ENCODE measurements at regions not wholly inside any gene's neighbourhood (a gene's known extent, or its start where the extent isn't known, plus 50 kb on each side); places are given as distances from the start of the nearest gene placed in this dataset.
"Not testable (repeated sequence)": the region's sequence is repeated elsewhere in the genome, so short reads cannot be mapped to it uniquely, and the experiment has no call there.

GRCh38 chr9:102206432-102206831 lies 468.0 kb upstream of the GRIN3A start:
- H3K27ac Mint-ChIP-seq: no peak overlapping the region
- no peaks in the 10 kb centered on the region for H3K27me3 Mint-ChIP-seq
- CTCF ChIA-PET: no interaction called here
- no peak for DNase-seq
- no peaks in the 10 kb centered on the region for H3K4me1 Mint-ChIP-seq
- H3K36me3 Mint-ChIP-seq (ENCODE audit: low read depth): no peaks in the 10 kb centered on the region
- no peak overlapping the region for H3K4me3 Mint-ChIP-seq
- POLR2A ChIA-PET: no interaction called here
- intact Hi-C loops (cut with DNase I, micrococcal nuclease): no loop called here
- H3K9me3 Mint-ChIP-seq (ENCODE audit: low read depth): peaks cover 9% of the 10 kb centered on the region
- ATAC-seq: no peak

- H3K4me3 Mint-ChIP-seq: no peak overlapping the region
- no peak overlapping the region for H3K27ac Mint-ChIP-seq
- H3K27me3 Mint-ChIP-seq: no peaks in the 10 kb centered on the region
- ChIA-PET CTCF (no interaction called here), POLR2A (no interaction called here)
- no peak for DNase-seq
- no peak for ATAC-seq
- intact Hi-C loops (cut with DNase I, micrococcal nuclease): no loop called here
- H3K4me1 Mint-ChIP-seq: no peaks in the 10 kb centered on the region
- H3K36me3 Mint-ChIP-seq (ENCODE audit: low read depth): no peaks in the 10 kb centered on the region
- H3K9me3 Mint-ChIP-seq (ENCODE audit: low read depth): peaks cover 9% of the 10 kb centered on the region
Measured at GRCh38 chr9:102205251-102205650, 466.8 kb upstream of the GRIN3A start.

DNA sequence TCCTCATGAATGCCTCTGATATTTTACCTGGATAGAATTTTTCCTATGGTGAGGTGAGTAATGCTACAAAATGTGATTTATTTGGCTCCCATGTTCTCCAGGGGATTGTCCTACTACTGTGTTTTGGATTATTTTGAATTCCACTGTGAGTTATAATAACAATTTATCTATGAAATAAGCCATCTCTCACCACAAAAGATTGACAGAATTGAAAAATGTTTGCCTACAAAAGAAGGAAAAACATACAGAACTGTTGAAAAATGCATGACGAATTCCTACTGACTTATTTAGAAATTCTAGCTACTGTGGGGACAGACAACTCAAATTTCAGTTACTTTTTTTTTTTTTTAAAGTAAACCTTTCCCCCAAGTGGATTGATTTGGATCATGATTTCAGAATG lies 463.7 kb upstream of the GRIN3A start:
- Mint-ChIP-seq H3K27ac (no peak overlapping the region), H3K4me1 (no peaks in the 10 kb centered on the region), H3K36me3 (ENCODE audit: low read depth) (no peaks in the 10 kb centered on the region), H3K27me3 (no peaks in the 10 kb centered on the region), H3K9me3 (ENCODE audit: low read depth) (peaks cover 13% of the 10 kb centered on the region), H3K4me3 (no peak overlapping the region)
- intact Hi-C loops (cut with DNase I, micrococcal nuclease): no loop called here
- CTCF ChIA-PET: interaction anchor here (0.5 kb wide), 1 partner anchor 48 kb away, joined by 3 read pairs; no protein-coding TSS in a partner anchor
- DNase-seq (no peak), ATAC-seq (no peak)
- POLR2A ChIA-PET: no interaction called here

DNA sequence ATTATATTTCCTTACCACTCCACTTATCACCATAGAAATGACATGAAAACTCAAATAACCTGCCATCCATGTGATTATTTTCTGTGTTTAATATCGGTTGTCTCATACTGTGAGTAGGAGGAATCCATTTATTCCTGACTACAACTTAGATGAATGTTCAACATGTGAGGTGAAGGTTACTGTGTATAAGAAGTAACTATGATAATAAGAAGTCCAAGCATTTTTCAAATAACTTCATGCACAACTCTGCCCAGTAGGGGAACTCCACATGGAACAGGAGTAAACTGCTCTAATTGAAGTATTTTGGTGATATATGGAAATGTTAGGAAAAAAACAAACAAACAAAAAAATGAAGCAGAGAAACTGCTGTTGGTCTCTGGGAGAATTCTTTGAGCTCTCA lies 447.5 kb upstream of the GRIN3A start:
- Mint-ChIP-seq H3K9me3 (ENCODE audit: low read depth) (peaks cover 3% of the 10 kb centered on the region), H3K27ac (no peak overlapping the region), H3K36me3 (ENCODE audit: low read depth) (no peaks in the 10 kb centered on the region), H3K4me1 (no peaks in the 10 kb centered on the region), H3K4me3 (no peak overlapping the region), H3K27me3 (no peaks in the 10 kb centered on the region)
- ATAC-seq (no peak), DNase-seq (no peak)
- ChIA-PET POLR2A (no interaction called here), CTCF (no interaction called here)
- intact Hi-C loops (cut with DNase I, micrococcal nuclease): no loop called here

GRCh38 chr9:102185371-102185770 lies 446.9 kb upstream of the GRIN3A start:
- intact Hi-C loops (cut with DNase I, micrococcal nuclease): no loop called here
- Mint-ChIP-seq H3K36me3 (ENCODE audit: low read depth) (no peaks in the 10 kb centered on the region), H3K27ac (no peak overlapping the region), H3K9me3 (ENCODE audit: low read depth) (peaks cover 3% of the 10 kb centered on the region), H3K4me3 (no peak overlapping the region), H3K4me1 (no peaks in the 10 kb centered on the region), H3K27me3 (no peaks in the 10 kb centered on the region)
- CTCF ChIA-PET: no interaction called here
- POLR2A ChIA-PET: no interaction called here
- DNase-seq (no peak), ATAC-seq (no peak)

GRCh38 chr9:102178811-102179210 lies 440.4 kb upstream of the GRIN3A start:
- Mint-ChIP-seq H3K36me3 (ENCODE audit: low read depth) (no peaks in the 10 kb centered on the region), H3K9me3 (ENCODE audit: low read depth) (peaks cover 21% of the 10 kb centered on the region), H3K4me1 (no peaks in the 10 kb centered on the region), H3K4me3 (no peak overlapping the region), H3K27me3 (no peaks in the 10 kb centered on the region), H3K27ac (no peak overlapping the region)
- no peak for DNase-seq
- CTCF ChIA-PET: no interaction called here
- POLR2A ChIA-PET: no interaction called here
- intact Hi-C loops (cut with DNase I, micrococcal nuclease): no loop called here
- ATAC-seq: no peak

DNA sequence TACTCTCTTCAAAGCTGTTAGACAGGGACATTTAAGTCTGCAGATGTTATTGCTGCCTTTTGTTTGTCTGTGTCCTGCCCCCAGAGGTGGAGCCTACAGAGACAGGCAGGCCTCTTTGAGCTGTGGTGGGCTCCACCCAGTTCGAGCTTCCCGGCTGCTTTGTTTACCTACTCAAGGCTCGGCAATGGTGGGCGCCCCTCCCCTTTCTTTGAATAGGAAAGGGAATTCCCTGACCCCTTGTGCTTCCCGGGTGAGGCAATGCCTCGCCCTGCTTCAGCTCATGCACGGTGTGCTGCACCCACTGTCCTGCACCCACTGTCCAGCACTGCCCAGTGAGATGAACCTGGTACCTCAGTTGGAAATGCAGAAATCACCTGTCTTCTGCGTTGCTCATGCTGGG lies 435.8 kb upstream of the GRIN3A start:
- H3K27me3 Mint-ChIP-seq; ATAC-seq; H3K36me3 Mint-ChIP-seq (ENCODE audit: low read depth); DNase-seq; H3K4me1 Mint-ChIP-seq; POLR2A ChIA-PET; intact Hi-C loops (cut with DNase I, micrococcal nuclease); CTCF ChIA-PET; H3K27ac Mint-ChIP-seq; H3K4me3 Mint-ChIP-seq: not testable (repeated sequence)
- peaks cover 25% of the 10 kb centered on the region for H3K9me3 Mint-ChIP-seq (ENCODE audit: low read depth)

- Mint-ChIP-seq H3K27me3 (no peaks in the 10 kb centered on the region), H3K4me3 (no peak overlapping the region), H3K27ac (no peak overlapping the region), H3K9me3 (ENCODE audit: low read depth) (no peaks in the 10 kb centered on the region), H3K36me3 (ENCODE audit: low read depth) (no peaks in the 10 kb centered on the region), H3K4me1 (no peaks in the 10 kb centered on the region)
- CTCF ChIA-PET: no interaction called here
- DNase-seq (no peak), ATAC-seq (no peak)
- POLR2A ChIA-PET: no interaction called here
- intact Hi-C loops (cut with DNase I, micrococcal nuclease): no loop called here
Measured at GRCh38 chr9:102164247-102164646, 425.8 kb upstream of the GRIN3A start.

DNA sequence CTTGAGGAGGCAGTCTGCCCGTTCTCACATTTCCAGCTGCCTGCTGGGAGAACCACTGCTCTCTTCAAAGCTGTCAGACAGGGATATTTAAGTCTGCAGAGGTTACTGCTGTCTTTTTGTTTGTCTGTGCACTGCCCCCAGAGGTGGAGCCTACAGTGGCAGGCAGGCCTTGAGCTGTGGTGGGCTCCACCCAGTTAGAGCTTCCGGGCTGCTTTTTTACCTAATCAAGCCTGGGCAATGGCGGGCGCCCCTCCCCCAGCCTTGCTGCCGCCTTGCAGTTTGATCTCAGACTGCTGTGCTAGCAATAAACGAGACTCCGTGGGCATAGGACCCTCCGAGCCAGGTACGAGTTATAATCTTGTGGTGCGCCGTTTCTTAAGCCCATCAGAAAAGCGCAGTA lies 414.6 kb upstream of the GRIN3A start:
- H3K27ac Mint-ChIP-seq; H3K4me1 Mint-ChIP-seq; H3K36me3 Mint-ChIP-seq (ENCODE audit: low read depth); POLR2A ChIA-PET; ATAC-seq; CTCF ChIA-PET; H3K4me3 Mint-ChIP-seq; intact Hi-C loops (cut with DNase I, micrococcal nuclease); DNase-seq; H3K27me3 Mint-ChIP-seq; H3K9me3 Mint-ChIP-seq (ENCODE audit: low read depth): not testable (repeated sequence)

DNA sequence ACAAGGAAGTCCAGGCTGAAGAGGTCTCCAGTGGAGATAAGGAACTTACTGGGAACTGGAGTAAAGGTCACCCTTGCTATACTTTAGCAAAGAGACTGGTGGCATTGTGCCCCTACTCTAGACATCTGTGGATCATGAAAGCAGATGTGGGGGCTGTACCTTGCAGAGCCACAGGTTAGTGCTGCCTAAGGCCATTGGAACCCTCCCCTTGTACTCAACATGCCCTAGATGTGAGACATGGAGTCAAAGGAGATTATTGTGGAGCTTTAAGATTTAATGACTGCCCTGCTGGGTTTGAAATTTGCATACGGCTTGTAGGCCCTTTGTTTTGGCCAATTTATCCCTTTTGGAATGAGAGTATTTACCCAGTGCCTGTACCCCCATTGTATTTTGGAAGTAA lies 397.3 kb upstream of the GRIN3A start:
- Mint-ChIP-seq H3K4me1 (no peaks in the 10 kb centered on the region), H3K27me3 (no peaks in the 10 kb centered on the region), H3K27ac (no peak overlapping the region), H3K4me3 (no peak overlapping the region), H3K36me3 (ENCODE audit: low read depth) (no peaks in the 10 kb centered on the region), H3K9me3 (ENCODE audit: low read depth) (peaks cover 7% of the 10 kb centered on the region)
- intact Hi-C loops (cut with DNase I, micrococcal nuclease): no loop called here
- ChIA-PET POLR2A (no interaction called here), CTCF (no interaction called here)
- DNase-seq: no peak
- no peak for ATAC-seq

DNA sequence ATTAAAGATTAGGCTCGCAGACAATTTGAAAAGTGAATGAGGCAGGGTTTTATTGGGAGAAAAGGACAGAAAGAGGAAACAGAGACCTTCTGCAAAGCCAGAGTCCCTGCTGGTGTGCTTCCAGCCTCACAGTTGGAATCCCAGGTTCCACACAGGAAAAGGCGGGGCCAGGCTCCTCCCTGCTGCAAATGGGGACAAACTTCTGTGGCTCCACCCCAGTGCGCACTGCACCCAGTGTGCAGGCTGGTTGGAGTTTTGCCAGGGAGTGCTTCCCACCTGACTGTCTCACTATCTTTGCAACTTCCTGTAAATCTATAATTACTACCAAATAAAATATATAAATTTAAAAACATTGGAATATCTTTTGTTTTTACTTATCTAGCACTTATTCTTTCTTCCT lies 386.0 kb upstream of the GRIN3A start:
- intact Hi-C loops (cut with DNase I, micrococcal nuclease): no loop called here
- DNase-seq (no peak), ATAC-seq (no peak)
- Mint-ChIP-seq H3K27me3 (no peaks in the 10 kb centered on the region), H3K9me3 (ENCODE audit: low read depth) (peaks cover 10% of the 10 kb centered on the region), H3K4me3 (no peak overlapping the region), H3K4me1 (no peaks in the 10 kb centered on the region), H3K27ac (no peak overlapping the region), H3K36me3 (ENCODE audit: low read depth) (no peaks in the 10 kb centered on the region)
- ChIA-PET CTCF (no interaction called here), POLR2A (no interaction called here)

GRCh38 chr9:102114557-102114956 lies 376.1 kb upstream of the GRIN3A start:
- ATAC-seq (no peak), DNase-seq (no peak)
- ChIA-PET CTCF (no interaction called here), POLR2A (no interaction called here)
- Mint-ChIP-seq H3K9me3 (ENCODE audit: low read depth) (peaks cover 13% of the 10 kb centered on the region), H3K27ac (no peak overlapping the region), H3K4me3 (no peak overlapping the region), H3K27me3 (no peaks in the 10 kb centered on the region), H3K36me3 (ENCODE audit: low read depth) (no peaks in the 10 kb centered on the region), H3K4me1 (no peaks in the 10 kb centered on the region)
- intact Hi-C loops (cut with DNase I, micrococcal nuclease): no loop called here

DNA sequence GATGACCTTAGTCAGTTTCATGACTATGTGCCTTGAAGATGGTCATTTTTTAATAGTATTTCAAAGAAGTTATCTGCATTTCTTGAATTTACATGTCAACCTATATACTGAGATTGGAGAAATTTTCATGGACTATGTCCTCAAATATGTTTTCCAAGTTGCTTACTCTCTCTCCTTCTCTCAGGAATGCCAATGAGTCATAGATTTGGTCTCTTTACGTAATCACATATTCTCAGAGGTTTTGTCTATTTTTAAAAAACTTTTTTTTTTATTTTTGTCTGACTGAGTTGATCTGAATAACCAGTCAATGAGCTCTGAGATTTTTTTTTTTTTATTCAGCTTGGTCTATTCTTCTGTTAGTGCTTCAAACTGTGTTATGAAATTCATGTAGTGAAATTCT lies 374.7 kb upstream of the GRIN3A start:
- H3K9me3 Mint-ChIP-seq (ENCODE audit: low read depth): peaks cover 7% of the 10 kb centered on the region
- POLR2A ChIA-PET: no interaction called here
- no peak overlapping the region for H3K4me3 Mint-ChIP-seq

More for the DNA sequence above, 374.7 kb upstream of the GRIN3A start:
- DNase-seq (no peak), ATAC-seq (no peak)
- H3K27ac Mint-ChIP-seq: no peak overlapping the region
- H3K4me1 Mint-ChIP-seq: no peaks in the 10 kb centered on the region
- CTCF ChIA-PET: no interaction called here
- intact Hi-C loops (cut with DNase I, micrococcal nuclease): no loop called here
- H3K36me3 Mint-ChIP-seq (ENCODE audit: low read depth): no peaks in the 10 kb centered on the region
- H3K27me3 Mint-ChIP-seq: no peaks in the 10 kb centered on the region
